ENCODE measurements at regions not wholly inside any gene's neighbourhood (a gene's known extent, or its start where the extent isn't known, plus 50 kb on each side); places are given as distances from the start of the nearest gene placed in this dataset.

- TF ChIP-seq CTCF (IDR thresholded peaks at IDR 0.05) (no peak), EZH2 (IDR thresholded peaks at IDR 0.05; ENCODE audit: borderline replicate concordance, insufficient read depth, low read depth, low read length, poor library complexity, severe bottlenecking) (no peak)
These were observed 152.6 kb upstream of the KYNU start for GRCh38 chr2:142724713-142725349.

Measured in B cell (primary cell).